HG02840 (cell line): ENCODE measurements at regions not wholly inside any gene's neighbourhood (a gene's known extent, or its start where the extent isn't known, plus 50 kb on each side); places are given as distances from the start of the nearest gene placed in this dataset.
"Not testable (repeated sequence)": the region's sequence is repeated elsewhere in the genome, so short reads cannot be mapped to it uniquely, and the experiment has no call there.

Source experiments
- ATAC-seq: cut with Tn5 transposase; IDR thresholded peaks from one replicate; pipeline ENCODE4 v1.9.1; 2021; ENCODE audit warnings: mild to moderate bottlenecking, moderate library complexity, moderate number of reproducible peaks; ENCODE audit not compliant: unreplicated experiment, low FRiP score

GRCh38 chr1:96211202-96211601, 510.4 kb upstream of the PTBP2 start:
- ATAC-seq: no peak

DNA sequence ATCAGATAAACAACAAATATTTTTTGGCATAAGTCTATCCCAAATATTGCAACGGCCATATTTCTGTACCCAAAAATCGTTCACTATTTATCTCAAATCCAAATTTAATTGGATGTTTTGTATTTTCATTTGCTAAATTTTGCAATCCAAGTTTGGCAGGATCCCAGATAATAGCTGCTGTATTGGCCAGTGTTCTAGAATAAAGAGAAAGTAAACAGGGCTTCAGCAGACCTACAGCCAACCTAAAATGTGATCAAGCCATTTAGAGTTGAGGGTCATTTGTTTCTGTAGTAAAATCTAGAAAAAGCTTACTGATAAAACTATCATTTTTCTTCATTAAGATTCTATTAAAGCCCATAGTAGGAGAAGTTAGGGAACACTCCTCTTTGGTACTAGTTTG, 506.6 kb upstream of the PTBP2 start:
- ATAC-seq: no peak

DNA sequence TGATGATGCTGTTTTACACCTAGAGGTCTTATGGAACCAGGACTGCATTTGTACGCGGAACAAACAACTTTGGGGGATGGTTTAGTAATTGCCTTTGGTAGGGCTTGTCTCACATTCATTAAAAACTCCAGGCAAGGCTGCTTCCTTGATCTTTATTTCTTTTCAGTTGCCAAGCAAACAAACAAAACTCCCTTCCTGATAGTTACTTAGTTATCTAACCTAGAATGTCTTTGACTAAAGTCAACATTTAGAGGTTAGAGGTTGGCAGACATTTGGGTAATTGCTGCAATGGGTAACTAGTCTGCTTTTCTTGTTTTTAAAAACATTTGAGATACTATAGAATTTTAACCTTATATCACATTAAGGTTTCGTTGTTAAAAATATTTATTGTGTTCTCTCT, 500.9 kb upstream of the PTBP2 start:
- ATAC-seq: no peak

GRCh38 chr1:96222701-96223100, 498.9 kb upstream of the PTBP2 start:
- no peak for ATAC-seq

DNA sequence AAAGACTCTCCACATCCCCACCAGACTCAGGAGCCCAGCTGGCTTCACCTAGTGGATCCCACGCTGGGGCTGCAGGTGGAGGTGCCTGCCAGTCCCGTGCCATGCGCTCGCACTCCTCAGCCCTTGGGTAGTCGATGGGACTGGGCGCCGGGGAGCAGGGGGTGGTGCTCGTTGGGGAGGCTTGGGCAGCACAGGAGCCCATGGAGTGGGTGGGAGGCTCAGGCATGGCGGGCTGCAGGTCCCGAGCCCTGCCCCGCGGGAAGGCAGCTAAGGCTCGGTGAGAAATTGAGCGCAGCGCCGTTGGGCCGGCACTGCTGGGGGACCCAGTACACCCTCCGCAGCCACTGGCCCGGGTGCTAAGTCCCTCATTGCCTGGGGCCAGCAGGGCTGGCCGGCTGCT, 497.4 kb upstream of the PTBP2 start:
- not testable (repeated sequence) for ATAC-seq

DNA sequence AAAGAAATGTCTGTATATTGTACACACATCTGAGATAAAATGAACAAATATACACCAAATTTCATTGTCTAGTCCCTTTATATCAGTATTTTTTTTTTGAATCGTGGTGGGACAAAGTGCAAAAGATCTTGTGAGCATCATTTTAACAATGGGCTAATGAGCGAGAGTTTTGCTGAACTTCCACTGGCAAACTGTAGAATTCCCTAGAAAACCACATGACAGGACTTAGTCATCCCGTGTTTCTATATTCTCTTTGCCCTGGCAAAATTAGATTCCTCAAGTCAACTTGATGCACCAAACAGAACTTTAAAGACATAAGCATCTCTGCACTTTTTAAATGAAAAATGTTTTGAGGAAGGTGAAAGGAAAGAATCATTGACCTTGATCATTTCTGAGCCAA, 488.2 kb upstream of the PTBP2 start:
- ATAC-seq: no peak

GRCh38 chr1:96234299-96234698, 487.3 kb upstream of the PTBP2 start:
- no peak for ATAC-seq

GRCh38 chr1:96236156-96236739, 485.3 kb upstream of the PTBP2 start:
- no peak for ATAC-seq

DNA sequence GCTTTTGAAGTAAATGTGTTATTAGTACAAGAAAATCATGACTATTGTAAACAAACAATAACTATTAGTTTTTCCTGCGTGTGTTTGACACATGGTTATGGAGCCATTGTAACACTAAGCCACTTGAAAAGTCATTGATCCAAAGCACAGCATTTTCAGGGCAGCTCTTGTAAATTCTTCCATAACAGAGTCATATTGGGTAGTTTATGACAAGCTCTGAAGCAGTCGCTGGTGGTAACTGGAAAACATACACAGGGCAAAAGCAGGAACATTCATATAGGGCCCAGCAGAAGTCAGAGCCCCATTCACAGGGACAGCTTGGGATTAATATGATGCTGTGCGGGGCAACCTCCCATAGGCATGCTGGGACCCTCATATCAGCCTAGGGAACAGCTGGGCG, 483.2 kb upstream of the PTBP2 start:
- ATAC-seq: no peak

GRCh38 chr1:96240438-96240837, 481.1 kb upstream of the PTBP2 start:
- ATAC-seq: no peak

DNA sequence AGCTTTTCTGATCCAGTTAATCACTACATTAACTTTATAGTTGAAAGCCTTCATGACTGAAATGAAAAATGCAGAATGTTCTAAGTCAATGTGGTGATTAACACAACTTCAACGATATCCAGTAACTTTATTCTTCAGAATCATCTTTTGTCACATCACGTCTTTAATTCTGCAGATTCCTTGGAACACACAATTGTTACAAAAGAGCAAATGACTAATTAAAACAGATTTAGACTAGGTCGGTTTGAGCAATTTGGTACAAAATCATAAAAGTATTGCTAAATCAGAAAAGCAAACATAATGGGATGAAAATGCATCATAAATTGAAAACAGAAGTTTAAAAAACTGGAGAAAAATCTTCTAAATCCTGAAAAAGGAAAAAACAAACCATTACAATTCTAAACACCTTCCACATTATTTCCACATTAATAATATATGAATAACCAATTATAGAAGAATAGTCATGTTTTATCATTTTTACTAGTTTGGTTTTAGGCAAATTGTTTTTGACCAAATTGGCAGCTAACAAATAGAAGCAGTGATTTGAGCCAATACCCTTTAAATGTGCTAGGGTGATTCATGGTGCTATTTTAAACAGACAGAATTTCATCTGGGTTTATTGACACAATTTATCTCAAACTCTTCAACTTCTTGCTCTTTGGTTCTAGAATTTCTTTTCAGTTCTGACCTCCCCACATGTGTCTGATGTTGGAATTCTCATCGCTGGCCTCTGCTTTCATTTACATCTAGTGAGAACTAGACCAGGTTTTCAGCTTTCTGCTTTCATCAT, 468.1 kb upstream of the PTBP2 start:
- ATAC-seq: no peak

DNA sequence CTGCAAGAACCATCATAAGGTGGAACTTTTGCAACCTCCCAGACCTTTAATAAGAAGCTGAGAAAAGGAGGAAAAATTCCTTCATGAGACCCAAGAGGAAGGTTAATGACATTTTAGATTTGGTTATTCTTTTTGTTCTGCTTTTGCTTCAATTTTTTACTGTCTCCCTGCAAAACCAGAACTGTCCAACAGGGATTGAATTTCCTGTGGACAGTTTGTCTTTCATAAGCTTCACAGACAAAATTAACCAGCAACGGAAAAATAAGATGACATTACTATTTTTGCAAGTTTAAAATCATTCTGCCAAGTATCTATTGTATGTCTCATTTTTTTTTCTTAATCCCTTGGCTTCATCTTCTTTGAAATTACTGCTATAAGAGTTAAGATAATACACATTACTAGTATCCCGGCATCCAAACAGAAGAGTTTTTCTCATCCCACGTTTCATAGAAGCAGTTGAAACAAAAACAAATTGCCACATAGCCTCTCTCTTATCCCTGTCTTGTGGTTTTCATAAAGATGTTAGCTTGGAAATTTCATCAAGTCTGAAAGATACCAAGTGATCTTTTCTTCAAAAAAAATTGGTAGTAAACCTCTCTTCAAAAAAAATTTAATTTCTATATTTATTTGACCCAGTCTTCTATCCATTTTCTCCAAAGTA, 465.3 kb upstream of the PTBP2 start:
- ATAC-seq: no peak

- ATAC-seq: no peak
Measured at GRCh38 chr1:96259399-96259798, 462.2 kb upstream of the PTBP2 start.

DNA sequence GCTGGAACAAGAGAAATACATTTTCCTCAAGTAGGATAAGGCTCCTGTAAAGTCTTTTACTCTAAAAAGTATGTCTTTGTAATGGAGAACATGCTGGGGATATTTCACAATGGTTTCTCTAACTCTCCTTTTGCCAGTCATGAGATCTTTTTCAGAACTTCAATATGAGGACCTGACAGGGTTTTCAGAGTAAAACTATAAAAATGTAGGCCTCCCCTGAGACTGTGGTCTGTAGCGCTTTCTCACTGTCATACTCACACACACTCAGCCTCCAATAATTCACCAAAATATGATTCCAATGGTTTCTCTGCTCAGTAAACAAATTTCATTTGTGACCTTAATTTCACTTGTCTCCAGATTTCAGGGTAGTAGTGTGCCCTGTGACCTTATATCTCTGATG, 440.1 kb upstream of the PTBP2 start:
- ATAC-seq: no peak

DNA sequence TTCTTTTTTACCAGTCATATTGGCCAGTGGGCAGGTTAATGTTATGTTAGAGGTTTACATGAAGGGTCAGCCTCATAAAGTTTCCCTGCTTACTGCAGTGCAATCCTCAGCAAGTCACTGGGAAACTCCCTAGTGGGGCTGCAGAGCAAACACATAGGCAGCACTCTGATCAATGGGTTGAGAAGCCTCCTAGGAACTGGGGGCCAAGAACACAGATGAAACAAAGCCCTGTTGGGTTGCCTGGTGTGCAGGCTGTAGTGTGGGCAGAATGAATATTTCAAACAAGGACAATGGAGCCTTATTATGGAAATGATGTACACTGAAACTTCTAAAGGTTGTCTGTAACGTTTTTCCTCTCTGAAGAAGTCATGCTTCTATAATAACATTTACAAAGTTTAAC, 431.6 kb upstream of the PTBP2 start:
- ATAC-seq: no peak

GRCh38 chr1:96290801-96291200, 430.8 kb upstream of the PTBP2 start:
- no peak for ATAC-seq

- no peak for ATAC-seq
Measured at GRCh38 chr1:96291468-96291867, 430.1 kb upstream of the PTBP2 start.

- ATAC-seq: no peak
Measured at GRCh38 chr1:96292141-96292540, 429.4 kb upstream of the PTBP2 start.

DNA sequence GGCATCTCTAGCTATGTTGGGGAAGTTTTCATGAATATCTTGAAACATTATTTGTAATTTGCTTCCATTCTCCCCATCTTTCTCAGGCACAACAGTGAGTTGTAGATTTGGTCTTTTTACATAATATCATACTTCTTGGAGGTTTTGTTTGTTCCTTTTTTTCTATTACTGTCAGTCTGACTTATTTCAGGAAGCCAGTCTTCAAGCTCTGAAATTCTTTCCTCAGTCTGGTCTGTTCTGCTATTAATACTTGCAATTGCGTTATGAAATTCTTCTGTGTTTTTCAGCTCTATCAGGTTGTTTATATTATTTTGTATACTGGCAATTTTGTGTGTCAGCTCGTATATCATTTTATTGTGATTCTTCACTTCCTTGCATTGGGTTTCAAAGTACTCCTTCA, 424.6 kb upstream of the PTBP2 start:
- ATAC-seq: no peak

DNA sequence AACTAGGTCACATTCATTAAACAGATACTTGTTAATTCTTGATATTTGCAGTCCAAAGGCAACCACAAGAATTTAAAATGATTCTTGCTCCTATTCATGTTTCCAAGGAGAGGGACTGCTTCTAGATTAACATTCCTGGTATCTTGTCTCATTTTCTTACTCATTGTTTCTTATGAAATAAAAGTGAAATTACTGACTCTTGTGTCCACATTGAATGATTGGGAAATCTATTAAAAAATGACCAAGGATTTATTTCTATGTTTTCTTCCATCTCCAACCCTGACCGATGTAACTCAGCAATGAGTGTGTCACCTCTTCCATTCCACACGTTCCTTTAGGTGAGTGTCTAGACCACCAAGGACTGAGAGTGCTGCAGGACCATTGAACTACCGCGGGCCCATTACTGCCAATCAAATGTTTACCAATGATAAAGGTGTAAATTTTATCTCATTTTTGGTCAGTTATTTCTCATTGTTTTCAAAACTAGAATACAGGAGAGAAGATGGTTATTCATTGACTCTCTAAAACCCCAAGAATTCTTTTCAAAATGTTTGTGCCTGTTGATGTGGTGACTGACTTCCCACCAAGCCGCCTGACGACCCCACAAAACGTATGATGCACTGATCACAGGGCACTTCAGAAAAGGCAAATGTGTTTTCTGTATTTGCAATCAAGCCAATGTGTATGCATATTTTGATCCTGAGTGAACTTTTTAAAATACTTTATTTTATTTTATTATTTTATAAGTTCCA, 414.6 kb upstream of the PTBP2 start:
- no peak for ATAC-seq

DNA sequence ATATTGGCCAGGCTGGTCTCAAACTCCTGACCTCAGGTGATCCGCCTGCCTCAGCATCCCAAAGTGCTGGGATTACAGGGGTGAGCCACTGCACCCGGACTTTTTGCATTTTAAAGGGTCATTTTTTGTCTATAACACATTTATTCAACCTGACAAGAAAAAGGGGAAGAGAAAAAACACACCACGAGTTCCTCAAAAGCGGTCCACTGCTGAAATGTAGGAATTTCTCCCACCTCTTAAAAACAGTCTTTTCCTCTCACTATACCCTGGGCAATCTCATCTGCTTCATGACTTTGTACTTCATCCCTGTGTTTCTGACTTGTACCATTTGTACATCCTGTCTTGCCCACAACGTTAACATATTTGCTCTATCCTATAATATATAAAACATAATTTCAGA, 413.3 kb upstream of the PTBP2 start:
- no peak for ATAC-seq
